GM12878 (cell line): ENCODE measurements at regions not wholly inside any gene's neighbourhood (a gene's known extent, or its start where the extent isn't known, plus 50 kb on each side); places are given as distances from the start of the nearest gene placed in this dataset.

ENCODE experiments used
- BCLAF1 ChIP-seq: fragments of 450-650 bp; IDR thresholded peaks from 2 replicates; pipeline ENCODE4 v1.6.1; 2017; ENCODE audit warnings: antibody characterized with exemption, mild to moderate bottlenecking, moderate library complexity
- CREM ChIP-seq: IDR thresholded peaks from 2 replicates; pipeline ENCODE4 v1.6.1; 2014; ENCODE audit warnings: antibody characterized with exemption, low read depth
- EP300 ChIP-seq, 2 experiments: fragments of 150-350 bp in 1 of 2; IDR thresholded peaks; 2 replicates each; pipeline ENCODE4 v1.6.1; 2011 to 2012; ENCODE audit warnings: low read depth in 2 of 2, low read length in 2 of 2, borderline replicate concordance in 1 of 2, improper control_type of control experiment in 1 of 2, inconsistent platforms in 1 of 2; ENCODE audit not compliant: control insufficient read depth in 1 of 2
- EZH2 ChIP-seq: IDR thresholded peaks from 2 replicates; pipeline ENCODE4 v1.6.1; 2012; ENCODE audit warnings: low read depth, mild to moderate bottlenecking, control low read depth, inconsistent platforms, low read length, borderline replicate concordance; ENCODE audit not compliant: control insufficient read depth
- HDAC2 ChIP-seq: fragments of 200-600 bp; sonication (generic); IDR thresholded peaks from 2 replicates; pipeline ENCODE4 v1.6.1; 2017
- JUNB ChIP-seq: IDR thresholded peaks from 2 replicates; pipeline ENCODE4 v1.6.1; 2016; ENCODE audit warnings: antibody characterized with exemption, mild to moderate bottlenecking
- KDM1A ChIP-seq: fragments of 200-600 bp; sonication (generic); IDR thresholded peaks from 2 replicates; pipeline ENCODE4 v1.6.1; 2016; ENCODE audit warnings: borderline replicate concordance
- NR2C1 ChIP-seq: fragments of 450-650 bp; IDR thresholded peaks from 2 replicates; pipeline ENCODE4 v1.6.1; 2017; ENCODE audit warnings: antibody characterized with exemption, mild to moderate bottlenecking, moderate library complexity
- NR2C2 ChIP-seq: IDR thresholded peaks from 2 replicates; pipeline ENCODE4 v1.6.1; 2011; ENCODE audit warnings: borderline replicate concordance, low read depth; ENCODE audit not compliant: control insufficient read depth, insufficient read length
- NRF1 ChIP-seq: conservative IDR thresholded peaks from 2 replicates; pipeline ENCODE4 v1.6.1; 2011; ENCODE audit warnings: mild to moderate bottlenecking, low read depth, low read length, improper control_type of control experiment
- PBX3 ChIP-seq: IDR thresholded peaks from 2 replicates; pipeline ENCODE4 v1.6.1; 2011; ENCODE audit warnings: mild to moderate bottlenecking, low read depth, low read length, moderate library complexity; ENCODE audit not compliant: insufficient replicate concordance
- PRDM15 ChIP-seq: fragments of 450-650 bp; formaldehyde crosslinking; IDR thresholded peaks from 2 replicates; pipeline ENCODE4 v1.4.0; 2020; ENCODE audit warnings: mild to moderate bottlenecking, moderate library complexity
- RBBP5 ChIP-seq: fragments of 200-600 bp; sonication (generic); conservative IDR thresholded peaks from 2 replicates; pipeline ENCODE4 v1.6.1; 2016
- SP1 ChIP-seq: IDR thresholded peaks from one replicate; pipeline ENCODE4 v1.6.1; 2011; ENCODE audit warnings: low read depth, low read length
- STAT1 ChIP-seq: fragments of 450-650 bp; conservative IDR thresholded peaks from 2 replicates; pipeline ENCODE4 v1.6.1; 2014; ENCODE audit warnings: antibody characterized with exemption, mild to moderate bottlenecking
- SUPT20H ChIP-seq: IDR thresholded peaks from 2 replicates; pipeline ENCODE4 v1.6.1; 2011; ENCODE audit warnings: low read depth, mild to moderate bottlenecking, low read length, moderate library complexity, borderline replicate concordance; ENCODE audit not compliant: control insufficient read depth
- TF ChIP-seq, protein P1 (sequence below): fragments of 450-650 bp; IDR thresholded peaks from 2 replicates; pipeline ENCODE4 v1.6.1; 2018; ENCODE audit warnings: borderline replicate concordance, mild to moderate bottlenecking; ENCODE audit not compliant: partially characterized antibody
- TF ChIP-seq, protein P2 (sequence below): IDR thresholded peaks from 2 replicates; pipeline ENCODE4 v1.6.1; 2011; ENCODE audit warnings: low read depth, mild to moderate bottlenecking, low read length, moderate library complexity, borderline replicate concordance; ENCODE audit errors: extremely low read depth

DNA sequence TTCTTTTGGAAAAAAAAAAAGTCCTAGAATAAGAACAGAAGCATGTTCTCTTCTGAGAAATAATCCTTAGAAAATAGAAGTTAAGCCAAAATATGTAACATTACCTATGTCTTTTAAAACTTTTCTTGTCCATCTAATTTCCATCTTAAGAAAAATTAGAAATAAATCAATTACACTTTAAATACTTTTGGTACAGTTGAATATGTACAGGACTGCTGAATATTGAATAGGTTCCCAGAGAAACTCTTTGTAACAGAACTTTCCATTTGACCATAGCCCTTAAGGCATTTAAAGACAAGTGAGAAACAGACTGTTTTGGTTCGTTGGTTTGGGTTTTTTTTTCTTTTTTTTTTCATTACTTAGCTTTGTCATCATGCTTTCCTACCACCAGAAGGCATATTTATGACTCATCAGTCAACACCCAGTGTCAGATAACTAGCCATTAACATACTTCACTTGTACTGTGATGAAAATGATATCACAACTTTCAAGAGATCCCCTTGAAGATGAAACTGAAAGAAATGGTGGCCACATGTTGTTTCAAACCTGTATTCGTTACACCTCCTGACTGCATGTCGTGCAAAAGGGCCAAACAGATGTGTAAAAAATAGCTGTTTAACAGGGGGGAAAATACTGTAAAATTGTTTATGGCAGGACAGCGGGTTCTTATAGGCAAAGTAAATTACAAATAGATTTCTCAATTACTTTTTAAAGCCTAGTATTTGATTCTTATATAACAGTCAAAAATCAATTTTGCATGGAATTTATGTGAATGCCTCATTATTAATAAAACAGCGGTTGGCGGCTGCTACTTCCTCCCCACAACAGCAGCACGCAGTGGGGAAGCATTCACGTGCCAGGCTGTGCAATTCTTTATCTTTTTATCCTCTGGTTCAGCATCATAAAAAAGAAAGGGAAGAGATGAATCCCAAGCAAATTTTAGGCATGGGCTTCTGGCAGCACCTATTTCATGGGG is 280.7 kb upstream of the HNRNPA3 start (continued):
- no peak for TF ChIP-seq NR2C1
- no peak for TF ChIP-seq STAT1
- no peak for TF ChIP-seq PBX3
- TF ChIP-seq NRF1 = no peak
- no peak for TF ChIP-seq PRDM15
- peak; percentile 43 for TF ChIP-seq SP1
- TF ChIP-seq BCLAF1 = no peak
- TF ChIP-seq NR2C2 = no peak
- TF ChIP-seq KDM1A = no peak
- TF ChIP-seq EP300 (IDR thresholded peaks at IDR 0.05; ENCODE audit: borderline replicate concordance in 1 of 2, control insufficient read depth in 1 of 2, low read depth in 2 of 2, low read length in 2 of 2) = peak; percentile 90 to 95
- TF ChIP-seq CREM = peak; percentile 92
- TF ChIP-seq, protein P1, sequence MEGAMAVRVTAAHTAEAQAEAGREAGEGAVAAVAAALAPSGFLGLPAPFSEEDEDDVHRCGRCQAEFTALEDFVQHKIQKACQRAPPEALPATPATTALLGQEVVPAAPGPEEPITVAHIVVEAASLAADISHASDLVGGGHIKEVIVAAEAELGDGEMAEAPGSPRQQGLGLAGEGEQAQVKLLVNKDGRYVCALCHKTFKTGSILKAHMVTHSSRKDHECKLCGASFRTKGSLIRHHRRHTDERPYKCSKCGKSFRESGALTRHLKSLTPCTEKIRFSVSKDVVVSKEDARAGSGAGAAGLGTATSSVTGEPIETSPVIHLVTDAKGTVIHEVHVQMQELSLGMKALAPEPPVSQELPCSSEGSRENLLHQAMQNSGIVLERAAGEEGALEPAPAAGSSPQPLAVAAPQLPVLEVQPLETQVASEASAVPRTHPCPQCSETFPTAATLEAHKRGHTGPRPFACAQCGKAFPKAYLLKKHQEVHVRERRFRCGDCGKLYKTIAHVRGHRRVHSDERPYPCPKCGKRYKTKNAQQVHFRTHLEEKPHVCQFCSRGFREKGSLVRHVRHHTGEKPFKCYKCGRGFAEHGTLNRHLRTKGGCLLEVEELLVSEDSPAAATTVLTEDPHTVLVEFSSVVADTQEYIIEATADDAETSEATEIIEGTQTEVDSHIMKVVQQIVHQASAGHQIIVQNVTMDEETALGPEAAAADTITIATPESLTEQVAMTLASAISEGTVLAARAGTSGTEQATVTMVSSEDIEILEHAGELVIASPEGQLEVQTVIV = peak; percentile 13
- no peak for TF ChIP-seq HDAC2
- TF ChIP-seq EZH2 = no peak
- TF ChIP-seq SUPT20H = no peak
- TF ChIP-seq, protein P2, sequence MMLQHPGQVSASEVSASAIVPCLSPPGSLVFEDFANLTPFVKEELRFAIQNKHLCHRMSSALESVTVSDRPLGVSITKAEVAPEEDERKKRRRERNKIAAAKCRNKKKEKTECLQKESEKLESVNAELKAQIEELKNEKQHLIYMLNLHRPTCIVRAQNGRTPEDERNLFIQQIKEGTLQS = no peak
- TF ChIP-seq RBBP5 = no peak
- TF ChIP-seq JUNB = peak; percentile 95
